DOHH2 (cell line): ENCODE measurements at regions not wholly inside any gene's neighbourhood (a gene's known extent, or its start where the extent isn't known, plus 50 kb on each side); places are given as distances from the start of the nearest gene placed in this dataset.

Experiments used
- CTCF ChIP-seq: fragments of 200-600 bp; sonication (generic); IDR thresholded peaks from one replicate; pipeline ENCODE4 v1.5.1; 2014; ENCODE audit warnings: antibody characterized with exemption, mild to moderate bottlenecking, low read depth, low read length; ENCODE audit not compliant: poor library complexity, severe bottlenecking
- EZH2phosphoT487 ChIP-seq: fragments of 200-600 bp; sonication (generic); IDR thresholded peaks from 2 replicates; pipeline ENCODE4 v1.6.1; 2017; ENCODE audit warnings: borderline replicate concordance, mild to moderate bottlenecking, antibody characterized with exemption, low read length, moderate library complexity, mixed read lengths

GRCh38 chr7:41103331-41103730 lies 599.6 kb downstream of the INHBA start:
- TF ChIP-seq CTCF (no peak), EZH2phosphoT487 (no peak)
